ENCODE measurements at regions not wholly inside any gene's neighbourhood (a gene's known extent, or its start where the extent isn't known, plus 50 kb on each side); places are given as distances from the start of the nearest gene placed in this dataset.

DNA sequence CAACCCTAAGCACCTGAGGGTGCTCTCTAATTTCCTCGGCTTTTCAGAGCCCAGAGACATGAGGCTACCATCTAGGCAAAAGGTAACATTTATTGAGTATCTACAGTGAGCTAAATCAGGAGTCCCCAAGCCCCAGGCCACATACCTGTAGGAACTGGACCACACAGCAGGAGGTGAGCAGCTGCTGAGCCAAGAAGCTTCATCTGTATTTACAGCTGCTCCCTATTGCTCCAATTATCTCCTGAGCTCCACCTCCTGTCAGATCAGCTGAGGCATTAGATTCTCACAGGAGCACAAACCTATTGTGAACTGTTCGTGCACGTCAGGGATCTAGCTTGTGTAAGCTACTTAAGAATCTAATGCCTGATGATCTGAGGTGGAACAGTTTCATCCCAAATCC is 70.2 kb downstream of the RND3 start:
- ATAC-seq (no peak), DNase-seq (no peak)
- 93 to 100% (median 96%) methylated on average over 3 of the region's 3 CpGs for WGBS, 4 donors
- no peaks in the 10 kb centered on the region for H3K9me3 ChIP-seq
- H3K36me3 ChIP-seq = no peaks in the 10 kb centered on the region
- no peak overlapping the region for H3K4me3 ChIP-seq
- H3K27ac ChIP-seq = no peak overlapping the region
- intact Hi-C loops (cut with DNase I) = no loop called here
- TF ChIP-seq, protein P1, sequence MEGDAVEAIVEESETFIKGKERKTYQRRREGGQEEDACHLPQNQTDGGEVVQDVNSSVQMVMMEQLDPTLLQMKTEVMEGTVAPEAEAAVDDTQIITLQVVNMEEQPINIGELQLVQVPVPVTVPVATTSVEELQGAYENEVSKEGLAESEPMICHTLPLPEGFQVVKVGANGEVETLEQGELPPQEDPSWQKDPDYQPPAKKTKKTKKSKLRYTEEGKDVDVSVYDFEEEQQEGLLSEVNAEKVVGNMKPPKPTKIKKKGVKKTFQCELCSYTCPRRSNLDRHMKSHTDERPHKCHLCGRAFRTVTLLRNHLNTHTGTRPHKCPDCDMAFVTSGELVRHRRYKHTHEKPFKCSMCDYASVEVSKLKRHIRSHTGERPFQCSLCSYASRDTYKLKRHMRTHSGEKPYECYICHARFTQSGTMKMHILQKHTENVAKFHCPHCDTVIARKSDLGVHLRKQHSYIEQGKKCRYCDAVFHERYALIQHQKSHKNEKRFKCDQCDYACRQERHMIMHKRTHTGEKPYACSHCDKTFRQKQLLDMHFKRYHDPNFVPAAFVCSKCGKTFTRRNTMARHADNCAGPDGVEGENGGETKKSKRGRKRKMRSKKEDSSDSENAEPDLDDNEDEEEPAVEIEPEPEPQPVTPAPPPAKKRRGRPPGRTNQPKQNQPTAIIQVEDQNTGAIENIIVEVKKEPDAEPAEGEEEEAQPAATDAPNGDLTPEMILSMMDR (IDR thresholded peaks at IDR 0.05) = no peak
- no peaks in the 10 kb centered on the region for H3K4me1 ChIP-seq
- no peaks in the 10 kb centered on the region for H3K27me3 ChIP-seq

DNA sequence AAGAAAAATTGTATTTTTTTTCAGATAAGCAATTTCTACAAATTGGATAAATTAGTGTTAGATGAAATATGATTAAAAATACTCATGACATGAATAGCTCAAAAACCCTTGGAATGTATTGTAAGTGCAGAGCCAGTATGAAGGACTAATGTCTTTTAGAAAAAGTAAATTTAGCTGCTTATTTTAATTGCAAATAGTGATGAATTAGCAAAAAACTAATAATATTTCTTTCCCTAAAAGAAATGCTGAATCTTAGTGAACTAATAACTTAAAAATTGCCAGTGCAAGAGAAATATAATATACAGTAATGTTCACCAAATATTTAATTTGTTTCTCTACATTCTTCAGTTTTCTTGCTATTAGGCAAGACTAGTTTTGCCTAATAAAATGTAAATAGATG is 72.4 kb downstream of the RND3 start:
- TF ChIP-seq, protein P1 (IDR thresholded peaks at IDR 0.05) = no peak
- TF ChIP-seq POLR2A (IDR thresholded peaks at IDR 0.05) = no peak
- H3K27ac ChIP-seq = no peak overlapping the region
- H3K36me3 ChIP-seq = no peaks in the 10 kb centered on the region
- DNase-seq (no peak), ATAC-seq (no peak)
- no peaks in the 10 kb centered on the region for H3K27me3 ChIP-seq
- no peaks in the 10 kb centered on the region for H3K4me1 ChIP-seq
- no peak overlapping the region for H3K4me3 ChIP-seq
- intact Hi-C loops (cut with DNase I) = no loop called here
- H3K9me3 ChIP-seq = no peaks in the 10 kb centered on the region

DNA sequence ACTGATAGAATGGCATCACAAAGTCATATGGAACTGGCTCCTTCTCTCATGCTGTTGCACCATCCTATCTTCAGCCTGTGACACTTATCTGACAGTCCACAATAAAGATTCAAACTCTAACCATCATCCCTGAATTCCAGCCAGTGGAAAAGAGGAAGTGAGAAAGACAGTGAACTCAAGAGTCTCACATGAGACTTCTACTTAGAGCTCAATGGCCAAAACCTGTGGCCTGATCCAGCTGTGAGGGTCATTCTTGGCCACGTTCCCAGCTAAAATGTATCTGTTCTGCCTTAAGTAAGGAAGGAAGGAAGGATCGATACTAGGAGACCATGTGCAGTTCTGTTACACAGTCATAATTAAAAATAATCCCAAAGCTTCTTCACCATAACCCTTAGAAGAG is 73.6 kb downstream of the RND3 start:
- DNase-seq (no peak), ATAC-seq (no peak)
- whole genome bisulfite sequencing, 4 donors = 34 to 53% (median 47%) methylated on average over 2 of the region's 2 CpGs
- H3K36me3 ChIP-seq = no peaks in the 10 kb centered on the region
- no peak overlapping the region for H3K4me3 ChIP-seq
- intact Hi-C loops (cut with DNase I) = loop anchor here in 1 of 10 donors (2.0 kb wide), 1 partner anchor 19 kb away; no protein-coding TSS in a partner anchor
- no peaks in the 10 kb centered on the region for H3K27me3 ChIP-seq
- H3K27ac ChIP-seq = no peak overlapping the region
- H3K4me1 ChIP-seq = no peaks in the 10 kb centered on the region
- no peak for TF ChIP-seq POLR2A (IDR thresholded peaks at IDR 0.05)
- TF ChIP-seq, protein P1 (IDR thresholded peaks at IDR 0.05) = no peak
- no peaks in the 10 kb centered on the region for H3K9me3 ChIP-seq

DNA sequence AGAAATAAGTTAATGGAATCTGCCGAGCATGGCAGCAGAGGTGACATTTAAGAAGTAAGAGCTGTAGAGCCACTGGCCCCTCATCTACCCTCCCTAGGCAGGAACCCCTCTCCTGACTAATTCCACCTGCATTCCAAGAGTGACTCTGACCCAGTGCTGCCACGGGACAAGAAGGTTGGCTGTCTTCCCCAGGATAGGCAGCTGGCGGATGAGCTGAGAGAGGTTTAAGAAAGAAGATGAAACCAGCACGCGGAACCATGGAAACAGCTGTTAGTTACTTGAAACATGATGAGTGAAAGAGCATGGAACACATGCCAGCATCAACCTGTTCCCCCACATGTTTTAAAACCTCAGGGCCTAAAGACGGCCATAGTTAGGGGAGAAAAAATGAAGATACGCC is 74.1 kb downstream of the RND3 start:
- no peak overlapping the region for H3K27ac ChIP-seq
- no peaks in the 10 kb centered on the region for H3K27me3 ChIP-seq
- H3K4me1 ChIP-seq = no peaks in the 10 kb centered on the region
- ATAC-seq = no peak
- no peaks in the 10 kb centered on the region for H3K36me3 ChIP-seq
- no peak for TF ChIP-seq POLR2A (IDR thresholded peaks at IDR 0.05)
- TF ChIP-seq, protein P1 (IDR thresholded peaks at IDR 0.05) = no peak
- WGBS, 4 donors = 94 to 99% (median 97%) methylated on average over 7 of the region's 7 CpGs
- H3K9me3 ChIP-seq = no peaks in the 10 kb centered on the region
- intact Hi-C loops (cut with DNase I) = loop anchor here in 1 of 10 donors (2.0 kb wide), 1 partner anchor 19 kb away; no protein-coding TSS in a partner anchor
- H3K4me3 ChIP-seq = no peak overlapping the region
- DNase-seq = no peak
